ENCODE measurements at regions not wholly inside any gene's neighbourhood (a gene's known extent, or its start where the extent isn't known, plus 50 kb on each side); places are given as distances from the start of the nearest gene placed in this dataset.

GRCh38 chr10:52870562-52870961, 98.0 kb upstream of the MBL2 start:
- H3K79me2 ChIP-seq (ENCODE audit: insufficient read depth, low read length): no peaks in the 10 kb centered on the region
- H3K9ac ChIP-seq (ENCODE audit: low read depth, low read length): no peak overlapping the region
- ATAC-seq (ENCODE audit: insufficient read depth, low read depth): no peak
- no peak overlapping the region for H3K27ac ChIP-seq (ENCODE audit: low read length)
- no peaks in the 10 kb centered on the region for H4K20me1 ChIP-seq (ENCODE audit: insufficient read depth, low read length)
- H3K9me3 ChIP-seq (ENCODE audit: insufficient read depth, low read length, severe bottlenecking): peaks cover 3% of the 10 kb centered on the region
- H2AFZ ChIP-seq (ENCODE audit: low read depth, low read length): no peak overlapping the region
- no peaks in the 10 kb centered on the region for H3K4me1 ChIP-seq (ENCODE audit: insufficient read depth, low read length)
- no peaks in the 10 kb centered on the region for H3K36me3 ChIP-seq (ENCODE audit: insufficient read depth, low read length)
- DNase-seq: no peak
- no peaks in the 10 kb centered on the region for H3K27me3 ChIP-seq (ENCODE audit: insufficient read depth, low read length, poor library complexity)
- TF ChIP-seq EZH2 (IDR thresholded peaks at IDR 0.05; ENCODE audit: borderline replicate concordance, low read depth, low read length, severe bottlenecking) (no peak), CTCF (IDR thresholded peaks at IDR 0.05; ENCODE audit: borderline replicate concordance, extremely low read depth, low read length, poor library complexity, severe bottlenecking) (no peak)
- H3K4me2 ChIP-seq (ENCODE audit: insufficient read depth, low read length): no peak overlapping the region
- H3K4me3 ChIP-seq (ENCODE audit: low read depth in 1 of 2, low read length in 2 of 2): no peak overlapping the region

GRCh38 chr10:52869864-52870263, 97.3 kb upstream of the MBL2 start:
- Histone ChIP-seq H3K27me3 (ENCODE audit: insufficient read depth, low read length, poor library complexity) (no peaks in the 10 kb centered on the region), H3K27ac (ENCODE audit: low read length) (no peak overlapping the region), H3K9ac (ENCODE audit: low read depth, low read length) (no peak overlapping the region), H2AFZ (ENCODE audit: low read depth, low read length) (no peak overlapping the region), H3K36me3 (ENCODE audit: insufficient read depth, low read length) (no peaks in the 10 kb centered on the region), H3K4me2 (ENCODE audit: insufficient read depth, low read length) (no peak overlapping the region), H3K4me3 (ENCODE audit: low read depth in 1 of 2, low read length in 2 of 2) (no peak overlapping the region), H3K9me3 (ENCODE audit: insufficient read depth, low read length, severe bottlenecking) (peaks cover 3% of the 10 kb centered on the region), H4K20me1 (ENCODE audit: insufficient read depth, low read length) (no peaks in the 10 kb centered on the region), H3K4me1 (ENCODE audit: insufficient read depth, low read length) (no peaks in the 10 kb centered on the region), H3K79me2 (ENCODE audit: insufficient read depth, low read length) (no peaks in the 10 kb centered on the region)
- no peak for ATAC-seq (ENCODE audit: insufficient read depth, low read depth)
- no peak for DNase-seq
- TF ChIP-seq EZH2 (IDR thresholded peaks at IDR 0.05; ENCODE audit: borderline replicate concordance, low read depth, low read length, severe bottlenecking) (no peak), CTCF (IDR thresholded peaks at IDR 0.05; ENCODE audit: borderline replicate concordance, extremely low read depth, low read length, poor library complexity, severe bottlenecking) (no peak)

DNA sequence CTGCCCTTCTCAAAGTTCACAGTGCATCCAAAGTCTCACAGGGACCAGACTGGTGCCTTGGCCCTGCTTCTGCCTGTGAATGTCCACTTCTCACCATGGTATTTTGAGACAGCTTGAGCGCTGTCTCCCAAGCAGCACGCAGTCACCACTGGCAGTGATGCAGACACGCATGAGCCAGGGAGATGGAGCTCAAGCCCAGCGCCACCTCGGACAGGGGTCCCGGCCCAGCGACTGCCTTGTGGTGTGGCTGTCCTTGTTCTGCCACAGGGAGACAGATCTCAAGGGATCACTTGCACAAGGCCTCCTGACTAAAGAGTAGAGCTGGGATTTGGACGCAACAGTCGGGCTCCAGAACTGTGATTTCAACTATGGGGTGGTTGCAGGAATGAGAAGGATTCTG, 92.6 kb upstream of the MBL2 start:
- no peaks in the 10 kb centered on the region for H3K27me3 ChIP-seq (ENCODE audit: insufficient read depth, low read length, poor library complexity)
- no peak overlapping the region for H3K9ac ChIP-seq (ENCODE audit: low read depth, low read length)
- peaks cover 3% of the 10 kb centered on the region for H3K9me3 ChIP-seq (ENCODE audit: insufficient read depth, low read length, severe bottlenecking)
- H3K36me3 ChIP-seq (ENCODE audit: insufficient read depth, low read length): no peaks in the 10 kb centered on the region
- no peaks in the 10 kb centered on the region for H3K4me1 ChIP-seq (ENCODE audit: insufficient read depth, low read length)
- no peaks in the 10 kb centered on the region for H4K20me1 ChIP-seq (ENCODE audit: insufficient read depth, low read length)
- no peak overlapping the region for H3K27ac ChIP-seq (ENCODE audit: low read length)
- ATAC-seq (ENCODE audit: insufficient read depth, low read depth) (no peak), DNase-seq (no peak)
- no peak for TF ChIP-seq CTCF (IDR thresholded peaks at IDR 0.05; ENCODE audit: borderline replicate concordance, extremely low read depth, low read length, poor library complexity, severe bottlenecking)
- TF ChIP-seq EZH2 (IDR thresholded peaks at IDR 0.05; ENCODE audit: borderline replicate concordance, low read depth, low read length, severe bottlenecking): no peak
- no peak overlapping the region for H2AFZ ChIP-seq (ENCODE audit: low read depth, low read length)
- no peak overlapping the region for H3K4me2 ChIP-seq (ENCODE audit: insufficient read depth, low read length)
- no peaks in the 10 kb centered on the region for H3K79me2 ChIP-seq (ENCODE audit: insufficient read depth, low read length)
- no peak overlapping the region for H3K4me3 ChIP-seq (ENCODE audit: low read depth in 1 of 2, low read length in 2 of 2)
